SK-N-MC (cell line): ENCODE measurements at regions not wholly inside any gene's neighbourhood (a gene's known extent, or its start where the extent isn't known, plus 50 kb on each side); places are given as distances from the start of the nearest gene placed in this dataset.

Experiments used
- EZH2 ChIP-seq: fragments of 200-600 bp; sonication (generic); IDR thresholded peaks from one replicate; pipeline ENCODE4 v1.6.1; 2017; ENCODE audit warnings: antibody characterized with exemption
- POLR2AphosphoS5 ChIP-seq: IDR thresholded peaks from 2 replicates; pipeline ENCODE4 v1.6.1; 2012; ENCODE audit warnings: mild to moderate bottlenecking, low read depth, low read length, borderline replicate concordance

DNA sequence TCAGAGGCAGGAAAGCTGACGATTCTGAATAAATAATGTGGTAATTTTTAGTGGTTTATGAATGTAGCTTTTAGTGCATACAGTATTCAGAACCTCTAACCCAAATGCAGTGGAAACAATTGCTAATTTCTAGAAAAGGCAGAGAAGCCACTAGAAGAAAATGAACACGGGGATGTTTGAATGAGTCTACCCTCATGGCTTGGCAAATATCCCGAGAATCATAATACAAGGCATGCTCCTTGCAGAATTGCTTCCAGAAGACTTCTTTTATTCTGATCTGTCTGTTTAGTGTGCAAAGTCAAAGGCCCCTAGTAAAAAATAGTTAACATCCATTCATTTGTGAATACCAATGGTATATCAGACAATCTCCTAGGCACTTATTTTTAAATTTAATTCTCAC, 246.8 kb downstream of the LMO4 start:
- TF ChIP-seq POLR2AphosphoS5 (no peak), EZH2 (no peak)
